Endothelial cell of umbilical vein (primary cell): ENCODE measurements at regions not wholly inside any gene's neighbourhood (a gene's known extent, or its start where the extent isn't known, plus 50 kb on each side); places are given as distances from the start of the nearest gene placed in this dataset.

ENCODE experiments used
- BruUV-seq: library from RNA; stranded (reverse); fragments of 400-500 nt; replicated peaks from 2 replicates; lab custom pipeline; 2021; lab: Mats Ljungman, UMichigan
- CTCF ChIA-PET: fragments of 300-600, 350-600 bp; sonication (Branson Sonifier 250); formaldehyde crosslinking; loops from one replicate; lab custom pipeline; 2021; ENCODE audit warnings: antibody characterized with exemption, inconsistent platforms; lab: Charles Lee
- POLR2A ChIA-PET: fragments of 300-600, 350-600 bp; sonication (Branson Sonifier 250); formaldehyde crosslinking; loops from one replicate; lab custom pipeline; 2021; ENCODE audit warnings: antibody characterized with exemption, inconsistent platforms; lab: Charles Lee
- DNase-seq: peaks from one replicate; pipeline ENCODE4 v3.0.0-alpha.2; 2011; ENCODE audit warnings: low read depth, low spot score
- FAIRE-seq: peaks from 2 replicates; lab custom pipeline; 2011; peaks lifted over from hg19 to GRCh38; lab: Jason Lieb, UNC
- H2AFZ ChIP-seq: 2 replicates; pipeline ENCODE4 v1.6.0; 2012; ENCODE audit warnings: low read depth, low read length, control low read depth, inconsistent platforms
- H3K27ac ChIP-seq: 2 replicates; pipeline ENCODE4 v1.5.1; 2011; ENCODE audit warnings: low read depth, mild to moderate bottlenecking, control low read depth, low read length, moderate library complexity; ENCODE audit not compliant: insufficient read depth
- H3K27me3 ChIP-seq, 2 experiments: 2 replicates each; pipeline versions ENCODE4 v1.6.0 to v1.6.1; 2011; ENCODE audit warnings: low read length in 2 of 2, mixed read lengths in 1 of 2; ENCODE audit not compliant: control insufficient read depth in 2 of 2, insufficient read depth in 2 of 2
- H3K36me3 ChIP-seq, 2 experiments: 2 replicates in 1 of 2; 3 replicates in 1 of 2; pipeline ENCODE4 v1.5.1; 2011; ENCODE audit warnings: low read length in 2 of 2, mild to moderate bottlenecking in 1 of 2, moderate library complexity in 1 of 2; ENCODE audit not compliant: control insufficient read depth in 2 of 2, insufficient read depth in 2 of 2; ENCODE audit errors: extremely low read depth in 1 of 2
- H3K4me1 ChIP-seq: 3 replicates; pipeline ENCODE4 v1.5.1; 2011; ENCODE audit warnings: mild to moderate bottlenecking, low read length; ENCODE audit not compliant: control insufficient read depth, insufficient read depth; ENCODE audit errors: extremely low read depth
- H3K4me2 ChIP-seq: 2 replicates; pipeline ENCODE4 v1.6.1; 2011; ENCODE audit warnings: low read length, control low read depth, mixed read lengths; ENCODE audit not compliant: insufficient read depth
- H3K4me3 ChIP-seq, 3 experiments: fragments of 200-600 bp in 1 of 3; sonication (generic), shearing (Covaris generic) in 1 of 3; replicated peaks in 1 of 3; 2 replicates each; pipeline ENCODE4 v1.5.1; 2011 to 2016; ENCODE audit warnings: control low read depth in 3 of 3, low read length in 3 of 3, mild to moderate bottlenecking in 2 of 3, inconsistent platforms in 1 of 3, low read depth in 1 of 3, moderate library complexity in 1 of 3; ENCODE audit not compliant: insufficient read depth in 1 of 3
- H3K79me2 ChIP-seq: 2 replicates; pipeline ENCODE4 v1.6.0; 2012; ENCODE audit warnings: low read length, inconsistent platforms; ENCODE audit not compliant: control insufficient read depth, insufficient read depth
- H3K9ac ChIP-seq: replicated peaks from 2 replicates; pipeline ENCODE3; 2011; ENCODE audit warnings: low read length, control low read depth; ENCODE audit not compliant: insufficient read depth; ENCODE audit errors: extremely low read depth
- H3K9me1 ChIP-seq: replicated peaks from 3 replicates; pipeline ENCODE4 v1.6.0; 2011; ENCODE audit warnings: mild to moderate bottlenecking, low read length; ENCODE audit not compliant: control insufficient read depth, insufficient read depth; ENCODE audit errors: extremely low read depth
- H3K9me3 ChIP-seq: replicated peaks from 2 replicates; pipeline ENCODE4 v1.5.1; 2012; ENCODE audit warnings: low read length, inconsistent platforms; ENCODE audit not compliant: control insufficient read depth, insufficient read depth
- H4K20me1 ChIP-seq: replicated peaks from 2 replicates; pipeline ENCODE3; 2011; ENCODE audit warnings: mild to moderate bottlenecking, low read length; ENCODE audit not compliant: control insufficient read depth, insufficient read depth; ENCODE audit errors: extremely low read depth
- EZH2 ChIP-seq: IDR thresholded peaks from 2 replicates; pipeline ENCODE4 v1.6.1; 2012; ENCODE audit warnings: borderline replicate concordance, low read depth, mild to moderate bottlenecking, moderate library complexity, low read length, inconsistent platforms; ENCODE audit not compliant: severe bottlenecking
- FOS ChIP-seq: IDR thresholded peaks from 2 replicates; pipeline ENCODE4 v1.6.1; 2011; ENCODE audit warnings: mild to moderate bottlenecking, low read length, moderate library complexity, borderline replicate concordance; ENCODE audit not compliant: insufficient read depth
- GATA2 ChIP-seq: IDR thresholded peaks from 2 replicates; pipeline ENCODE4 v1.7.0; 2011; ENCODE audit warnings: low read depth, mild to moderate bottlenecking, moderate library complexity, mixed read lengths, low read length; ENCODE audit not compliant: insufficient read length, insufficient read depth
- JUN ChIP-seq: IDR thresholded peaks from 2 replicates; pipeline ENCODE4 v1.6.1; 2011; ENCODE audit warnings: borderline replicate concordance, low read depth; ENCODE audit not compliant: insufficient read length, insufficient read depth
- MYC ChIP-seq: IDR thresholded peaks from one replicate; pipeline ENCODE4 v1.6.1; 2011; ENCODE audit warnings: mild to moderate bottlenecking, low read depth, low read length
- POLR2A ChIP-seq: IDR thresholded peaks from 2 replicates; pipeline ENCODE4 v1.6.1; 2012; ENCODE audit warnings: low read depth, mild to moderate bottlenecking, control low read depth, low read length
- POLR2AphosphoS5 ChIP-seq: IDR thresholded peaks from 2 replicates; pipeline ENCODE4 v1.6.1; 2012; ENCODE audit warnings: low read depth, mild to moderate bottlenecking, control low read depth, low read length, moderate library complexity; ENCODE audit not compliant: insufficient read depth
- dilution Hi-C: fragments of 300-500 bp; cut with MboI; formaldehyde crosslinking; loops from one replicate; pipeline ENCODE4 v1.15.0; 2019; ENCODE audit warnings: low sequenced_read_pairs; ENCODE audit not compliant: extremely low pct_ligation_motif_present
- intact Hi-C: fragments of 100-400 bp; cut with micrococcal nuclease; formaldehyde crosslinking; loops from one replicate; pipeline ENCODE4 v1.10.0; 2022
- TF ChIP-seq, protein P1 (sequence below): IDR thresholded peaks from 2 replicates; pipeline ENCODE4 v1.6.1; 2011; ENCODE audit not compliant: insufficient read depth, insufficient read length
- TF ChIP-seq, protein P2 (sequence below), 2 donors: IDR thresholded peaks; 1 replicate in 1 of 2; 2 replicates in 1 of 2; pipeline ENCODE4 v1.5.1; 2011; ENCODE audit warnings: low read length in 2 of 2, mild to moderate bottlenecking in 2 of 2, moderate library complexity in 2 of 2, control low read depth in 1 of 2, inconsistent platforms in 1 of 2, low read depth in 1 of 2; ENCODE audit not compliant: insufficient read depth in 1 of 2; ENCODE audit errors: extremely low read depth in 1 of 2

DNA sequence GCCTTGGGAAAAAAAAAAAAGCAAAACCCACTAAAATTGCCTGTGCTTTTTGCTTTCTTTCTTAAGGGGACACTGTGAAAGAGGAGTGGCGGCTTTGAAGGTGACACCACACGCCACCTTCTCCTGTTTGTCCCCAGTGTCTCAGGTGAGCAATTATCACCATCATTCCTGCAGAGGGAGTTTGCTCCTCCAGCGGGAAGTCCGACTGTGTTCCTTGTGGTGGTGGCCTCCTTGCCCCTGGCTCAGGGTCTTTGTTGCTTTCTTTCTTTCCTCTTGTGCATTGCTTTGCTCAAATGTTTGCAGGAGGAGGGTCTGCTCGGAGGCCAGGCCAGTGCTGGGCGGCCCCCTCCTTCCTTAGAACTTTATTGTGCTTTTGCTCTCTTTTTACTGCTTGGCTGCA, 164.3 kb upstream of the CXCR4 start:
- dilution Hi-C loops = no loop called here
- BruUV-seq = no TSS peak
- no peaks in the 10 kb centered on the region for H3K36me3 ChIP-seq

More for the DNA sequence above, 164.3 kb upstream of the CXCR4 start:
- CTCF ChIA-PET = no interaction called here
- POLR2A ChIA-PET = no interaction called here
- H3K79me2 ChIP-seq = no peaks in the 10 kb centered on the region
- no peak for FAIRE-seq
- H3K4me1 ChIP-seq = no peaks in the 10 kb centered on the region
- no peaks in the 10 kb centered on the region for H4K20me1 ChIP-seq
- no peak for TF ChIP-seq FOS
- no peak for TF ChIP-seq MYC
- TF ChIP-seq EZH2 = no peak
- no peak for TF ChIP-seq GATA2
- TF ChIP-seq, protein P1, sequence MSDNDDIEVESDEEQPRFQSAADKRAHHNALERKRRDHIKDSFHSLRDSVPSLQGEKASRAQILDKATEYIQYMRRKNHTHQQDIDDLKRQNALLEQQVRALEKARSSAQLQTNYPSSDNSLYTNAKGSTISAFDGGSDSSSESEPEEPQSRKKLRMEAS = no peak
- no peak for TF ChIP-seq JUN
- TF ChIP-seq POLR2AphosphoS5 = no peak
- TF ChIP-seq, protein P2, sequence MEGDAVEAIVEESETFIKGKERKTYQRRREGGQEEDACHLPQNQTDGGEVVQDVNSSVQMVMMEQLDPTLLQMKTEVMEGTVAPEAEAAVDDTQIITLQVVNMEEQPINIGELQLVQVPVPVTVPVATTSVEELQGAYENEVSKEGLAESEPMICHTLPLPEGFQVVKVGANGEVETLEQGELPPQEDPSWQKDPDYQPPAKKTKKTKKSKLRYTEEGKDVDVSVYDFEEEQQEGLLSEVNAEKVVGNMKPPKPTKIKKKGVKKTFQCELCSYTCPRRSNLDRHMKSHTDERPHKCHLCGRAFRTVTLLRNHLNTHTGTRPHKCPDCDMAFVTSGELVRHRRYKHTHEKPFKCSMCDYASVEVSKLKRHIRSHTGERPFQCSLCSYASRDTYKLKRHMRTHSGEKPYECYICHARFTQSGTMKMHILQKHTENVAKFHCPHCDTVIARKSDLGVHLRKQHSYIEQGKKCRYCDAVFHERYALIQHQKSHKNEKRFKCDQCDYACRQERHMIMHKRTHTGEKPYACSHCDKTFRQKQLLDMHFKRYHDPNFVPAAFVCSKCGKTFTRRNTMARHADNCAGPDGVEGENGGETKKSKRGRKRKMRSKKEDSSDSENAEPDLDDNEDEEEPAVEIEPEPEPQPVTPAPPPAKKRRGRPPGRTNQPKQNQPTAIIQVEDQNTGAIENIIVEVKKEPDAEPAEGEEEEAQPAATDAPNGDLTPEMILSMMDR (IDR thresholded peaks at IDR 0.05; ENCODE audit: extremely low read depth in 1 of 2, insufficient read depth in 1 of 2, low read depth in 1 of 2, low read length in 2 of 2) = no peak
- TF ChIP-seq POLR2A = no peak
- H3K9me1 ChIP-seq = no peaks in the 10 kb centered on the region
- H3K4me2 ChIP-seq = no peak overlapping the region
- no peak overlapping the region for H3K27ac ChIP-seq
- no peak overlapping the region for H3K9ac ChIP-seq
- H3K4me3 ChIP-seq = no peak overlapping the region
- H3K9me3 ChIP-seq = no peaks in the 10 kb centered on the region
- intact Hi-C loops = no loop called here
- peaks cover 6 to 20% of the 10 kb centered on the region in 2 experiments for H3K27me3 ChIP-seq
- H2AFZ ChIP-seq = no peak overlapping the region
- DNase-seq = no peak
